Cardiac fibroblast (primary cell): ENCODE measurements at regions not wholly inside any gene's neighbourhood (a gene's known extent, or its start where the extent isn't known, plus 50 kb on each side); places are given as distances from the start of the nearest gene placed in this dataset.
"Not testable (repeated sequence)": the region's sequence is repeated elsewhere in the genome, so short reads cannot be mapped to it uniquely, and the experiment has no call there.

ENCODE experiments used
- DNase-seq, 2 donors: peaks; one replicate each; pipeline versions ENCODE4 v3.0.0 to v3.0.0-alpha.2; 2010; ENCODE audit warnings: low read depth in 2 of 2
- H3K4me3 ChIP-seq, 2 donors: replicated peaks in 1 of 2; 1 replicate in 1 of 2; 2 replicates in 1 of 2; pipeline ENCODE4 v1.5.1; 2011; ENCODE audit warnings: low read depth in 2 of 2, low read length in 2 of 2, mild to moderate bottlenecking in 2 of 2, moderate library complexity in 1 of 2
- TF ChIP-seq, protein P1 (sequence below): IDR thresholded peaks from one replicate; pipeline ENCODE4 v1.5.1; 2011; ENCODE audit warnings: low read depth, mild to moderate bottlenecking, low read length, inconsistent platforms

DNA sequence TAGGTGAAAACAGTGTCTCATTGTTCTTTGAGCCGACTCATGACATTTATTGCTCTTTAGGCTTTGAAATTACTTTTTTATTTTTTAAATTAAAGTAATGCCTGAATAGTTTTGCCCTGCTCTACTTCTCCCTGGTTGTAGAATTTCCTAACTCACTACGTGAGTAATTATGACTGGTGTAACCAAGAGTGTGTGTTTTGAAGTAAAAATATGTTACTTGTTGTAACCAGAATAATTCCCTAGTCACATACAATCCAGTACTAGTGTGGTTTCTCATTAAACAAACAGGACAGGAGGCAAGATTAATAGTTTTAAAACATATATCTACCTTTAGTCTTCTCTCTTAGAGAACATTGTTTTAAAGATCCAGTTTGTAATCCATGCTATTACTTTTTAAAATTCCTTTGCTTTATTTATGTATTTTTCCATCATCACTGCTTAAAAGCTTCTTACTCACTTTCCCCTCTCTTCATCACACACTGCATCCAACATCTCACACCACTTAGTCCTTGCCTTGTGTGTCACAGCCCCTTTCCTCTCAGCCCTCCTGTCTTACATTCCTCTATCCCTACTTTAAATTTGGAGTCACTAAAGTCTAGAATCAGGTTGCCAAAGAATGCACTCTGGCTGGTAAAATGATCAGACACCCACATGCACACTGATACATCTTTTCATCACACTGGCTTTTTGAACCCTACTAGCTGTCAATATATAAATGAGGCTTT, 219.7 kb downstream of the WNT5A start:
- peak in 1 of 2 donors; percentile 71 for DNase-seq
- TF ChIP-seq, protein P1, sequence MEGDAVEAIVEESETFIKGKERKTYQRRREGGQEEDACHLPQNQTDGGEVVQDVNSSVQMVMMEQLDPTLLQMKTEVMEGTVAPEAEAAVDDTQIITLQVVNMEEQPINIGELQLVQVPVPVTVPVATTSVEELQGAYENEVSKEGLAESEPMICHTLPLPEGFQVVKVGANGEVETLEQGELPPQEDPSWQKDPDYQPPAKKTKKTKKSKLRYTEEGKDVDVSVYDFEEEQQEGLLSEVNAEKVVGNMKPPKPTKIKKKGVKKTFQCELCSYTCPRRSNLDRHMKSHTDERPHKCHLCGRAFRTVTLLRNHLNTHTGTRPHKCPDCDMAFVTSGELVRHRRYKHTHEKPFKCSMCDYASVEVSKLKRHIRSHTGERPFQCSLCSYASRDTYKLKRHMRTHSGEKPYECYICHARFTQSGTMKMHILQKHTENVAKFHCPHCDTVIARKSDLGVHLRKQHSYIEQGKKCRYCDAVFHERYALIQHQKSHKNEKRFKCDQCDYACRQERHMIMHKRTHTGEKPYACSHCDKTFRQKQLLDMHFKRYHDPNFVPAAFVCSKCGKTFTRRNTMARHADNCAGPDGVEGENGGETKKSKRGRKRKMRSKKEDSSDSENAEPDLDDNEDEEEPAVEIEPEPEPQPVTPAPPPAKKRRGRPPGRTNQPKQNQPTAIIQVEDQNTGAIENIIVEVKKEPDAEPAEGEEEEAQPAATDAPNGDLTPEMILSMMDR, result no peak
- H3K4me3 ChIP-seq, result no peak overlapping the region

- TF ChIP-seq, protein P1, result no peak
- no peak for DNase-seq
- H3K4me3 ChIP-seq, result no peak overlapping the region
These were observed 222.2 kb downstream of the WNT5A start for GRCh38 chr3:55264919-55265318.

GRCh38 chr3:55252921-55253320, 234.2 kb downstream of the WNT5A start:
- no peak overlapping the region for H3K4me3 ChIP-seq
- DNase-seq, result peak in 1 of 2 donors; percentile 25
- TF ChIP-seq, protein P1, result no peak

DNA sequence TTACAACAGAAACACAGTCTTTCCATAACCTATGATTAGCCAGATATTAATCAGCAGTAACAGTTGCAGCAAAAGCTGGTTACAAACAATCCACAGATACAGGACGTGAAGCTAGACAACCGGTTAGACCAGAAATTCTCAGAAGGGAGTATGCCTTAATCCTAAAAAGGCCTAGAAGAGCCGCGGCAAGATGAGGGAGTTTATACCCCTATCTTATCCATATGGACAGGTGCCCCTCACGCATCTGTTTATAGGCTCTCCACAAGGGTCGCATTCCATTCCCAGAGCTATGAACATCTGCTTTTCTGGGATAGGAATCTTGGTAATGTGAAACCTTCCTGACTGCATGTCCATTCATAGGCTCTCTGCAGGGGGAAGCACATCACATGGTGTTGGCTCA, 237.9 kb downstream of the WNT5A start:
- H3K4me3 ChIP-seq, DNase-seq: not testable (repeated sequence)

- TF ChIP-seq, protein P1, result no peak
- DNase-seq, result no peak
- no peak overlapping the region for H3K4me3 ChIP-seq
These were observed 239.4 kb downstream of the WNT5A start for GRCh38 chr3:55247666-55248065.

GRCh38 chr3:55246033-55246432, 241.1 kb downstream of the WNT5A start:
- TF ChIP-seq, protein P1, result no peak
- peak; percentile 47 to 49 for DNase-seq
- H3K4me3 ChIP-seq, result no peak overlapping the region

DNA sequence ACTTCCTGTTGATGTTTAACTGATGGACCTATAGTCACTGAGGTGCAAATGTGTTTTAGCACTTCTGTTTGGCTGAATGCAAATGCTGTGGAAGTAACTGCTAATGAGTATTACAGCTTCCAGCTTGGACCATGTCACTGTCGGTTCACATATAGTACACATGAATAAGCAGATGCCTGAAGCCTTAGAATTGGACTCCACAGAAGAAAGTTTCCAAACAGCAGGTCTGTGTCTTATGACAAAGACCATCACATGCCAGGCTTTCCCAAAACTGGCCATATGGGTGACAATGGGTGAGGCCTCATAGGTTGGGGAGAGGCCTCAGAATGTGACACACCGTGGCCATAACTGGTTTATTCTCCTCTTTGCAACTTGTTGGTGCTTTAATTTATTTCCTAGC, 241.8 kb downstream of the WNT5A start:
- no peak overlapping the region for H3K4me3 ChIP-seq

More for the DNA sequence above, 241.8 kb downstream of the WNT5A start:
- TF ChIP-seq, protein P1, result no peak
- DNase-seq, result peak in 1 of 2 donors; percentile 13
